Activated CD4-positive, alpha-beta T cell treated with anti-CD3 and anti-CD28 coated beads, Interleukin-2, amount 50 U/mL, for 24 hours (primary cell): ENCODE measurements at regions not wholly inside any gene's neighbourhood (a gene's known extent, or its start where the extent isn't known, plus 50 kb on each side); places are given as distances from the start of the nearest gene placed in this dataset.

Source experiments
- DNase-seq, 2 donors: peaks; one replicate each; pipeline ENCODE4 v3.0.0-alpha.2; 2020; ENCODE audit warnings: low read depth in 1 of 2, low spot score in 1 of 2

DNA sequence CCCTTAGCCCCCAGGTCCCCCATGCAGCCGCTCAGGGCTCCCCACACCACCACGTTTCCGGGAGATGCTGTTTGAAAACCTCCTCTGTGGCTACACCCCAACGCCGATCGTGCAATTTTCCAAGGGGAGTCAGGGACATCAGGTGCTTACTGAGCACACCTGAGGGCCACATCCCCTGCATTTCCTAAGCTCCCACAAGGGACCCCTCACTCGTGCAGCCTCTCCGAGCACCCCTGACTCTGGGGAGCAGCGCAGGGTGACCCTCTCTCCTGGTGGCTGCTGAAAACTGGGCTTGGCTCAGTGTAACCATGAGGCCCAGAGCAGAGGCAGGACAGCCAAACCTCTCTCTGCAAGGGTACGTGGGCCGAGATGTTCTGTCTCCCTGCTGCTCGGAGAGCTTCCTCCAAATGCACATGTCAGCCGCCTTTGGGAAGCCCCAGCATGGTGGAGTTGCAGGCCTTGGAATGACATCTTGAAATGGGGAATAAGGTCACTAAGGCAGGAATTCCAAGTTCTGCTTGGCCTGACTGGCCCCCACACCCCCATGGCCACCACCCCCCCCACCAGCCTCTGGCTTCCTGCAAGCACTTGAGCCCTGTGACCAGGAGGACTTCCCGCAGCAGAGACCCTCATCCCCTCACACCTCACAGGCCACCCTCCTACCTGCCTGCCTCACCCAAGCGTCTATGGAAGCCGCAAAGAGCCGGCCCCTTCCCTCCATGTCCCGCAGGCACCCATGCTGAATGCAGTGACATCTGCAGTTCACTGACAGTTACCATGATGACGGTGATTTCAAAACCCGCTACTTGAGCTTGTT is 257.4 kb downstream of the BRD1 start:
- no peak for DNase-seq

DNA sequence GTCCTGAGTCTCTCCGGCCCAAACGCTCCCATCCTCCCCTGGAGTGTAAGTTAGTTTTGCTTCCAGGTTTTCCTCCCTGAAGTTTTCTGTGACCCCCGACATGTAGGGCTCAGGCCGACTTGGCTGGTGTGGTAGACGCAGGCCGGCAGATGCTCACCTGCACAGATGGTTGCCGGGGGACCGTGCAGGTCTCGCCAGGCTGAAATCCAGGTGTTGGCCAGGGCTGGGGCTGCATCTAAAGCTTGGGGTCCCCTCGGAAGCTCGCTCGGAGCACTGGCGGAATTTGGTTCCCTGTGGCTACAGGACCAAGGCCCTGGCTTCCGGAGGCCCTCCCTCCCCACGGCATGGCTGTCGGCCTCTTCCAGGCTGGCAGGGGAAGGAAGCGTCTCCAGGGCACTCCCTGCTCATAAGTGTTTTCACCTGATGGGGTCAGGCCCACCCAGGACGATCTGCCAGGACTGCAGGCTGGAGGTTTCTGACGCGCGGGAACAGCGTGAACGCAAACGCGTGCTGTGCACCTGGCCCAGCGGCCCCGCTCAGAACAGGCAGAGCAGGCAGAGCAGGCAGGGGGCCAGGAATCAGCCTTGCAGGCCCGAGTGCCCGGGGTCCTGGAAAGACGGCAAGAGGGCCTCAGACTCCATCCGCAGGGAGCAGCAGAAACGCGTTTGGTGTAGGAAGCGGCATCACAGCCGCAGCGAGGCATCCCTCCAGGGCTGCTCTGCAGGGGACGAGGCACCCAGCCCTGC is 258.2 kb downstream of the BRD1 start:
- DNase-seq: no peak

DNA sequence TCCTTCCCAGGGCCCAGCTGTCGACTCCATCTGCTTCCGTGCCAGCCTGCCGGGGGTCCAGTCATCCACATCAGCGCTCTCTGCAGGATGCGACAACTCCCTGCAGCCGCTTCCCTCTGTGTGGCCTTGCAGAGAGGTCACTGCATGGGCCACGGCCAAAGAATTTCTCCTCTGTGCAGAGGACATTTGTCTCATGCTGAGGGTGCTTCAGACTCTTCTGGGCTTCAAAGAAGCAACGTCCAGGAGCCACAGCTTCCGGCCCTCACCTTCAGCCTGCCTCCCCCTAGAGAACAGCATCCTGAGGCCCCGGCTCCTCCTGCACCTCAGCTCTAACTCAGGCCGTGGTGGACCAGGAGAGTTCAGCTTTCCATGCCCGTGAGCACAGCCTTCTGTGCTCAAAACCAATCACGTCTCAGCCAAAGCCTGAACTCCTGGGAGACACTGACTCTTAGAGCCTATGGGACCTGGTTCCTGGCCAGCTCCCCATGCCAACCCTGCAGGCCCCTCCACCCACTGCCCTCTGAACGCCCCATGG is 258.9 kb downstream of the BRD1 start:
- no peak for DNase-seq

DNA sequence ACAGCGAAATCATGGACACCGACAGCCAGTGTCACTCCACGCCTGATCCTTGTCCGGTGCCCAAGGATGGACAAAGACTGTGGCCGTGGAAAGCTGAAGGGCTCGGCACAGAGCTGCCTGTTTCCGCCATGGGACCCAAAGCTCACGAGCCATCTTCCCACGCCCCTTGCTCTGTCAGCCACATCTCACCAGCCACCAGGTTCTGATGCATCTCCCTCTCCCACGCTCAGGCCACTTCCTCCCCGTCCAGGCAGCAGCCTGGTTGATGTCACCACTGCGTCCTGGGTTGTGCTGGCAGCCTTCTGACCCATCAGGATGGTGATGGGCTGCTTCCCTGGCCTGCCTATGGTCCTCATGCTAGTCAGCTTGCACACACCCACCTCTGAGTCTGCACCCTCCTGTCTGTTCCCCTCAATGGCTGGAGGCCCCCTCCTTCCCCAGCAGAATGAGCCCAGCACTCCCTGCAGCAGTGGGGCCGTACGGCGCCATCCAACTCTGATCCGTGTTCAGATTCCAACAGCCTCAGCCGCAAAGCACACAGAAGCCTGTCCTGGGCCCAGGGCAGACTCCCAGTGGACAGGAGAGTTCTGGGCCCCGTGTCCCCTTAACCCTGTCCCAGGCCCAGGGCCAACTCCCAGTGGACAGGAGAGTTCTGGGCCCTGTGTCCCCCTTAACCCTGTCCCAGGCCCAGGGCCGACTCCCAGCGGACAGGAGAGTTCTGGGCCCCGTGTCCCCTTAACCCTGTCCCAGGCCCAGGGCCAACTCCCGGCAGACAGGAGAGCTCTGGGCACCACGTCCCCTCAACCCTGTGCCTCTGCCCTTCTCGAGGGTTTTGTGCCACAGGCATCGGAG is 259.5 kb downstream of the BRD1 start:
- DNase-seq: no peak

DNA sequence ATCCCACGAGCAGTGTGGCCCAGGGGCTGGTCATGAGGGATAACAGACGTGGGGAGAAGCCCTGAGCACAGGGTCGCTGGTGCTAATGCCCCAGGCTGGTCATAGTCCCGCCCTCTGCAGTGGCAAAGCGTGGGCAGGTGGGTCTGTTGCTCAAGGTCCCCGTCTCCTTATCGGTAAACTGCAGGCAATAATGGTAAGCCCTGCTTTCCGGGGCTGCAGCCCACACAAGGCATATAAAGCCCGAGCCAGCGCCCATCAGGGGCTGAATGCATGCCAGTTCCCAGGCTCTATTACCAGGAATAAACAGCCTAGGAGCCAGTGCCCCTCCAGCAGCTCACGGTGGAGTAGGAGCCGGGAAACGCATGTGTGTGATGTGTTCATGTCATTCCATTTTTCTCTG is 261.0 kb downstream of the BRD1 start:
- no peak for DNase-seq

DNA sequence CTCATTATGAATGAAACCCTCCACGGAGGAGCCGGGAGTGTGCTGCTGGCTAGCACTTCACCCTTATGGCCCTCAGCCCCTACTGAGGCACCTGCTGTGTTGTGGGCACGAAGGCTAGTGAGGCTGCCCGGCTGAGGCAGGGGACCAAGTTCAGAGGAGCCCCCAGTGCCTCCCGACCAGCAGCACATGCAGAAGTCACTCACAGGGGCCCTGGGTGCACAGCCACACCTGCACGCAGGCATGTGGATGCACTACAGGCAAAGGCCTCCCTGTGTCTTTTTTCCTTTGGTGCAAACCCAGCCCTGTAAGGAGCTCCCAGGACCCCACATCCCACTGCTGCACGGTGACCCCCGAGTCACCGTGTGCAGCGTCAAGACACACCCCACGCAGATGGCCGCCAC is 261.5 kb downstream of the BRD1 start:
- no peak for DNase-seq

DNA sequence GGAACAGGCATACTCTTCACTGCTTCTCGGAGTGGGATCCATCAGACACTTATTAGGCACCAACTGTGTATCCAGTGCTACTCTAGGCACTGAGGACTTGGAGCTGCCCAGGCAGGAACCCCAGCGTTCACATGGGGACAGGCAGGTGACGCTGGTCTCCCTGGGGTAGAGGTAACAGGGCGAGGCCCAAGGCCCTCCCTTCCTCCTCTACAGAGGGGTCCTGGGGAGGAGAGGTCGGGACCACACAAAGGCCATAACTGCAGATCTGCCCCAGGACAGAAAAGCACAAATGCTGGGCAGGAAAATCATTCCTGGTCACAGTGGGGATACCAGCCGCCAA is 262.2 kb downstream of the BRD1 start:
- no peak for DNase-seq

DNA sequence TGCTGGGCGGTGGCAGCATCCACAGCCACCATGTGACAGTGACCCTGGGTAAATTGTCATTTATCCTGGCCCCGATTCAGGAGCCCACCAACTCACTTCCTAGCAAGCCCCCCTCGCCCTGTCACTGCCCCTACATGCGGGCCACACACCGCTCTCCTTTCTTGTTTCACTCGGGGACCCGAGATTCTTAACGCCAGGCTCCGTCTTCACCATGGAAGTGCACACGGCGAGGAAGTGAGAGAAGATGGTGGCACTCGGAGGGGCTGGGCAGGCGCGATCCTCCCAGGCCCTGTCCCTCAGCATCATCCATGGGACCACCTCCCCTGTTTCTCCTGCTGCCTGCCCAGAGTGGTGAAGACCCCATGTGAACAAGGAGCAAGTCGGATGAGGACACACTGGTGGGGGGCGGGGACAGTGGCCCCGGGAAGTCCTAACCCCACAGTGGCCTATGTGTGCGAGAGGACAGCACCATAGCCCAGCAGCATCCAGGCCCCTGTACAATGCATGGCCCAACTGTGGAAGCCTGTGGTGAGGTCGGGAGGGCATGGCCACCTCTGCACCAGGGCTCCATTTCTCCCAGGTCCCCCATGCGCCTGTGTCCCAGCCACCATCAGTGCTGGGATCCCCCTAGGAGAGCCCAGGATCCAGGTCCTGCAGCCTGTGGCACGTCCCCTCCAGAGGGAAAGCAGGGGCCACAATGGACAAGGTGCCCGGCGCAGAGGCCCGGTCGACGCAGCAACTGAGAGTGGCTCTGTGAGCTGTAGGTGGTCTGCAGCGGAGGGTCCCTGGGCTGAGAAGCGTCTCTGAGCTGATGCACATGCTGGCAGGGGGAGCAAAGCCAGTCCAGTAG is 262.8 kb downstream of the BRD1 start:
- no peak for DNase-seq

DNA sequence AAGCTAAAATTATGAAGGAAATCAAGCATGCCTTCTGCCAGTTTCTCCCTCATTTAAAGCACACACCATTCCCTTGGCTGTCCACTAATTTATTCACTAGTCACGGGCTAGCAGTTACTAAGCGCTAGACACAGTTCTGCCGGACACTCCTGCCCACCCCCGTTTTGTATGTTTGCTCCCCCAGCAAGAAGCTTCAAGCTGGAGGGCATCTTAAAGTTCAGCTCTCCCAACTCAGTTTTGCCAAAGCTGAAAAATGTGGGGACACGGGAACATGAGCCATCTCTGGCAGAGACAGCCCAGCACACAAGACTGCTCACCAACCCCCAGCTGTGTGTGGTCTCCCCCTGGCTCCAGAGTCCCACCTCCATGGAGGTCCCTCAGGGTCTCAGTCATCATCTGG is 263.6 kb downstream of the BRD1 start:
- DNase-seq: no peak

DNA sequence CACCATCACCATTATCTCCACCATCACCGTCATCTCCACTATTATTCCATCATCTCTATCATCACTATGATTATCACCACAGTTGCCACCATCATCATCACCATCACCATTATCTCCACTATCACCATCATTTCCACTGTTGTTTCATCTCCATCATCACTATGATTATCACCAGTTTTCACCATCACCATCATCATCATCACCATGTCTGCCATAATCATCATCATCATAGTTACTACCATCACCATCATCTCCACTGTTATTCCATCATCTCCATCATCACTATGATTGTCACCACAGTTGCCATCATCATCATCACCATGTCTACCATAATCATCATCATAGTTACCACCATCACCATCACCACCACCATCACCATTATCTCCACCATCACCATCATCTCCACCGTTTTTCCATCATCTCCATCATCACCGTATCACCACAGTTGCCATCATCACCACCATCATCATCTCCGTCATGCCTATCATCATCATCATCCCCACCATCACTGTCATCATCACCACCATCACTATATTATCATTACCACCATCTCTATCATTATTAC is 264.9 kb downstream of the BRD1 start:
- DNase-seq: no peak

DNA sequence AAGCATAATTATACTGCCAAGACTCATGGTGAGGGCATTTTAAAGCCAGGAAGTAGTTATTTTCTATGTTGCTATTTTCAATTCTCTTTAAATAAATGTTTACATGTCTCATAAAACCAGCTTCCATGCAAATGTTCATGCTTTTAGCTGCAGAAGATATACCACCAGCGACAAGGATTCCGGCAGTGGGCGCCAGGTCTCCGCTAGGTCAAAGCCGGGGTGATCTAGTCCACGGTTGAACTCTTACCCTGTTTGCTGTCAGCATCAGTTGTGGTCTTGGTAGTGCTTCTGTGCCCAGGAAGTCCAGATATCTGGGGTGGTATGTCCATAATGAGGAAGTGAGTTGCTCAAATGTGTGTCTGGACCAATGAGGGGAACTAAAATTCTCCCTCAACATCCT is 265.7 kb downstream of the BRD1 start:
- DNase-seq: no peak

DNA sequence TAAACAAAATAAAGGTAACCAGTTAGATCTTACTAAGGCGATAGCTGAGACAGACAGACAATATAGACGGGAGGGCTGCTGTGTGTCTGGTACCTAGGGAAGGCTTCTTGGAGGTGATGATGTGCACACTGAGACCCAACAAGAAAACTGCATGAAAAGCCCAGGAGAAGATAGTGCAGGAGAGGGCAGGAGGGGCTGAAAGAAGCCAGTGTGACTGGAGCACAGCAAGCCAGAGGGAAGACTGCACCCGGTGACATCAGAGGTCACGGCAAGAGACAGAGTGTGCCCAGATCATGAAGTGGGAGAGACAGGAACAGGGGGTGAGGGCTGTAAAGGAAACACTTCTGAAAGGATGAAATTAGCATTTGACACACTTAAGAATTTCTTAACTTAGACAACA is 266.3 kb downstream of the BRD1 start:
- no peak for DNase-seq

DNA sequence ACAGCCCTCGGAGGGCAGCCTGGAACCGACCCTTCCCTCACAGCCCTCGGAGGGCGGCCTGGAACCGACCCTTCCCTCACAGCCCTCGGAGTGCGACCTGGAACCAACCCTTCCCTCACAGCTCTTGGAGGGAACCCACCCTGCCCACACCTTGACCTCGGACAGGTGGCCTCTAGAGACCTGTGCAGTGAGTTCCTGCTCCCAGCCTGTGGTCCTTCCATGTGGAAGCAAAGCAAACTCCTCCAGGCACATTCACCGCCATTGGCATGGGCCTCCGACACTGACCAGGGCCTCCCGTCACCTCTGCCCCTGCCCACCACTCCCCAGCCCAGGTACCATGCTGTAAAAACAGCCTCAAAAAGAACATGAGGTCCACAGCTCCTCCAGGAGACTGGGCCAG is 272.1 kb downstream of the BRD1 start:
- no peak for DNase-seq

DNA sequence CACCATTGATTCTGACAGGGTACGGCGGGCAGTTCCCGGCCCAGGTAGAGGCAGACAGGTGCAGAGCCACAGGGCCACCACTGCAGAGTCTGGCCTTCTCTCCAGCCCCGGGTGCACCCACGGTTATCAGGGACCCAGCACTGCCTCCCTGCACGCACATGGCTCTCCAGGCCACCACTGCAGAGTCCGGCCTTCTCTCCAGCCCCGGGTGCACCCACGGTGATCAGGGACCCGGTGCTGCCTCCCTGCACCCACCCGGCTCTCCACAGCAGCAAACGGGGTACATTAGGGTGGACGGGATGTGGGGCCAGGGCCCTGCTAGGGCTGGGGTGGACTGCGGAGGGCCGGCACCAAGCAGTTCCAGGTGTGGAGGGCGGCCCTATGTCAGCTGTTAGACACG is 272.9 kb downstream of the BRD1 start:
- no peak for DNase-seq

DNA sequence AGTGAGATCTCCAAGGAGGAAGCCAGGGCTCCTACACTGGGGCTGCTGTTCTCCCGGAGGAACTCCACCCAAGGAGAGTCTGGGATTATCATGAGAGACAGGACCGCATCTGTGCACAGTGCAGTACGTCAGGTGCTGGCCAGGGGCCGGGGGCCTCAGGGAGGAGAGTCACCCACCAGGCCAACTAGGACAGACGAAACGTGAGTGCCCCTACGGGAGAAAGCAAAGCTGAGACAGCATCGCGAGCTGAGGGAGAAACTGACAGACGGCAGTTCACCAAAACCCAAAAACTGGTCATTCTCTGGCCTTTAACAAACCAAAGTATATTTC is 273.4 kb downstream of the BRD1 start:
- DNase-seq: no peak

DNA sequence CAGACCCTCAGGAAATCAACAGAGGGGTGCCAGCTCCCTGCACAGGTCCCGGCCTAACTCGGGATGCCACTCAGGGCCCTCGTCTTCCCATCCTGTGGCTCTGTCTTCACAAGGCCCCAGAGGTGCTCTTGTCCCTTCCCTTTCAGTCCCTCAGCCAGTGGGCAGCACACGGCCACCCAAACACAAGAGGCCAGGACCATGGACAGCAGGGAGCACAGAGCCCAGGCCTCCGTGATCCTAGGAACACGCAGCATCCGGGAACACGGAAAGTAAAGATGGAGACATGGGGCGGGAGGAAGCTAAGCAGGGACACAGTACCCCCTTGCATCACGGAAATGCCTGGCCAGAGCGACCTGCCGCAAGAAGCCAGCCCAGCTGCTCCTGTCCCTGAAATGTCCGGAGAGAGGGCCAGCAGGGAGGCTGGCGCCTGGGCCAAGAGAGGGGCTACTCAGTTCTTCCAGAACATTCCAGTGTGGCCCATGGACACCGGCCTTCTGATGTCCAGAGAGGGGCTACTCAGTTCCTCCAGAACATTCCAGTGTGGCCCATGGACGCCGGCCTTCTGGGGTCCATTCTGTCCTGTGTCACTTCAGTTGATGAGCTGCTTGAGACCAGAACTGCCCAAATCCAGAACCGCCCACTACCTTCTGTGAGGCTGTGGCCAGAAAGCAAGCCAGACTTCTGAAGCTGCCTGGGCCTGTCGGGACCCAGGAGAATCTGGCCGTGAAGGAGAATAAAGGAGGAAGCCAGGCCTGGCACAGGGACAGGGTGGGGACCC is 274.0 kb downstream of the BRD1 start:
- no peak for DNase-seq

DNA sequence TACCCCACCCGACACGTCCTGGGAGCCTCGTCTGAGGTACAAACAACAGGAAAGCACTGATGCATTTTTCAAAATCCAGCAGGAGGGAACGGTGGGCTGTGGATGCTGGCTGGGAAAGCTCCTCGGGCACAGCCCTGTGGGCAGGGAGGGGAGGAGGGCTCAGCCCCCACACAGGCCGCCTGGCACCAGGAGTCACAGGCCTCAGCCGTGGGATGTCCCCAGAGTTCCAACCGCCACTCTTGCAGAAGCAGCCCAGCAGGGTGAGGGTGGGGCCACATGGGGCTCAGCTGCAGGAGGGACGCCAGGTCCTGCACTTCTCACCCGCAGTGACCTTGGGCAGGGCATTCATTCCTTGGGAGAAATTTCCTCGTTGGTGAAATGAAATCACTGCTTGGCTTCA is 274.6 kb downstream of the BRD1 start:
- DNase-seq: no peak

DNA sequence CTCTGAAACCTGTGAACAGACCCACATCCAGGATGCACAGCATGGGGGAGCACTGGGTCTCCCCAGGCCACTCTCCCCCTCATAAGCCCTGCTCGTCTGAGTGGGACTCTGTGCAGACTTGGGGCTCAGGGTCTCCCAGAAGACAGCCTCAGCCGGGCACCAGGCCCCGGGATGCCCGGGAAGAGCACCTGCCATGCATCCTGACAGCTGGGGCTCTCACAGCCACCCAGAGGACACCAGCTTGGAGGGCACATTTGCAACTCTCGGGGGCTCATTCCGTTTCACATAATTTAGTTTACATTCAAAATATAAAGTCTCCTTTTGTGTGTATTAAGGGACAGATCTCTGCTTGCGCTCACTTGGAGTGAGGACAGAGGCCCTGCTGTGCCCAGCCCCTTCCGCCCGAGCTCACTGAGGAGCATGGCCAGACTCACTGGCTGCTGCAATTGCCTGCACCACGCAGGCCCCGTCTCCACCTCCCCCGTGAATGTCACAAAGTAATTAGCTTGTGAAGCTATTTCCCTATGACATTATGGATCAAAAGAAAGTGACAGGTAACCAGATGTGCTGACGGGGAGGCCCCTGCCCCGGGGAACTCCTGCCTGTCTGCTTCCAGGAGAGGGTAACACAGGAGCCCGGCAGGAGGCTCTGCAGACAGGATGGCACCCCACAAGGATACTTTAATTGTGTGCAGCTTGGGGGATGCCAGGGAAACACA is 275.6 kb downstream of the BRD1 start:
- no peak for DNase-seq

DNA sequence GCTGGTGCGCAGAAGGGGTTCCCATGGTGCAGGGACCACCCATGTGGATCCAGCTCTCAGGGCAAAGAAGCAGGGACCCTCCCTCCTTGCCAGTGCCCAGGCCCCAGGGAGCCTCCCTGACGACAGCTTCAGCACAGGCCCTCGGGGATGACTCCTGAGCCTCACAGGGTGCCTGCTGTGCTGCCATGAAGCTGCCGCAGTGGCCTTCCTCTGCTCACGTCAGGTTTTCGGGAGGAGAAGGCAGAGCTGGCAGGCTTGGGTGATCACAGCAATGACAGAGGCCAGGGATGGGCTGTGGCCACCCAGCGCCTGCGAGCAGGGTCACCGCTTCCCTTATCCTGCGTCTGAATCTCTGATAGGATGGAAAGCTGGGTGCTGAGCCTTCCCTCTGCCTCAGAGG is 276.2 kb downstream of the BRD1 start:
- DNase-seq: no peak
